Medulla oblongata (tissue), 1 donor: ENCODE measurements at regions not wholly inside any gene's neighbourhood (a gene's known extent, or its start where the extent isn't known, plus 50 kb on each side); places are given as distances from the start of the nearest gene placed in this dataset.

Experiments used
- DNase-seq: peaks from one replicate; pipeline ENCODE4 v3.0.0-alpha.2; 2015; ENCODE audit errors: extremely low spot score

- DNase-seq = no peak
These were observed 257.7 kb downstream of the TXNL1 start for GRCh38 chr18:56380685-56381084.

GRCh38 chr18:56379256-56379655 is 259.1 kb downstream of the TXNL1 start:
- DNase-seq = no peak

- no peak for DNase-seq
These were observed 261.2 kb downstream of the TXNL1 start for GRCh38 chr18:56377231-56377630.

- DNase-seq = no peak
These were observed 264.3 kb downstream of the TXNL1 start for GRCh38 chr18:56374007-56374655.

- DNase-seq = no peak
These were observed 264.8 kb downstream of the TXNL1 start for GRCh38 chr18:56373601-56374000.

- no peak for DNase-seq
These were observed 270.3 kb downstream of the TXNL1 start for GRCh38 chr18:56368066-56368465.

- no peak for DNase-seq
These were observed 279.6 kb downstream of the TXNL1 start for GRCh38 chr18:56358608-56359280.

GRCh38 chr18:56353663-56354260 is 284.6 kb downstream of the TXNL1 start:
- DNase-seq = no peak

GRCh38 chr18:56351911-56352500 is 286.4 kb downstream of the TXNL1 start:
- DNase-seq = no peak

- DNase-seq = no peak
These were observed 300.9 kb downstream of the TXNL1 start for GRCh38 chr18:56337507-56337906.

- DNase-seq = no peak
These were observed 304.6 kb downstream of the TXNL1 start for GRCh38 chr18:56333839-56334238.

GRCh38 chr18:56333146-56333545 is 305.2 kb downstream of the TXNL1 start:
- DNase-seq = no peak

GRCh38 chr18:56332371-56332770 is 306.0 kb downstream of the TXNL1 start:
- DNase-seq = no peak

- DNase-seq = no peak
These were observed 307.9 kb downstream of the TXNL1 start for GRCh38 chr18:56330366-56331110.

- DNase-seq = no peak
These were observed 308.9 kb downstream of the TXNL1 start for GRCh38 chr18:56329536-56329935.

GRCh38 chr18:56327191-56327885 is 311.1 kb downstream of the TXNL1 start:
- no peak for DNase-seq

GRCh38 chr18:56326336-56327072 is 311.9 kb downstream of the TXNL1 start:
- no peak for DNase-seq

GRCh38 chr18:56323673-56324072 is 314.7 kb downstream of the TXNL1 start:
- no peak for DNase-seq

- DNase-seq = no peak
These were observed 316.0 kb downstream of the TXNL1 start for GRCh38 chr18:56322406-56322805.

- peak; percentile 60 for DNase-seq
These were observed 316.9 kb downstream of the TXNL1 start for GRCh38 chr18:56321470-56321869.

- DNase-seq = no peak
These were observed 318.4 kb downstream of the TXNL1 start for GRCh38 chr18:56319953-56320352.
